ENCODE measurements at regions not wholly inside any gene's neighbourhood (a gene's known extent, or its start where the extent isn't known, plus 50 kb on each side); places are given as distances from the start of the nearest gene placed in this dataset.

DNA sequence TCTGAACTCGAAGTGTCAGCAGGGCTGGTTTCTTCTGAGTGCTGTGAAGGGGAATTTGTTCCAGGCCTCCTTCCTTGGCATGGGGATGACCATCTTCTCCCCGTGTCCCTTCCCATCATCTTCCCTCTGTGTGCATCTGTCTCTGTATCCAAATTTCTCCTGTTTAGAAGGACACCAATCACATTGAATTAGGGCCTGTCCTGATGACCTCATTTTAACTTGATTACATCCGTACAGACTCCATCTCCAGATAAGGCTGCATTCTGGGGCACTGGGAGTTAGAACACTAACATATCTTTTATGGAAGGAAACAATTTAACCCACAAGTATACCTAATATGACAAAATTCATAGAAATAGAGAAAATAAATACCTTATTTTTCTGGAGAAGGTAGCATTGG lies 76.8 kb upstream of the ANKRD1 start:
- no peak overlapping the region for H3K4me3 ChIP-seq
- H3K9me3 ChIP-seq: no peaks in the 10 kb centered on the region
- no peaks in the 10 kb centered on the region for H3K36me3 ChIP-seq
- no peak for DNase-seq (ENCODE audit: extremely low spot score in 2 of 2)
- H3K27me3 ChIP-seq: no peaks in the 10 kb centered on the region
- TF ChIP-seq POLR2A (IDR thresholded peaks at IDR 0.05): no peak
- TF ChIP-seq POLR2AphosphoS5 (IDR thresholded peaks at IDR 0.05; ENCODE audit: insufficient read depth in 1 of 2, low read depth in 1 of 2): no peak
- TF ChIP-seq, protein P1, sequence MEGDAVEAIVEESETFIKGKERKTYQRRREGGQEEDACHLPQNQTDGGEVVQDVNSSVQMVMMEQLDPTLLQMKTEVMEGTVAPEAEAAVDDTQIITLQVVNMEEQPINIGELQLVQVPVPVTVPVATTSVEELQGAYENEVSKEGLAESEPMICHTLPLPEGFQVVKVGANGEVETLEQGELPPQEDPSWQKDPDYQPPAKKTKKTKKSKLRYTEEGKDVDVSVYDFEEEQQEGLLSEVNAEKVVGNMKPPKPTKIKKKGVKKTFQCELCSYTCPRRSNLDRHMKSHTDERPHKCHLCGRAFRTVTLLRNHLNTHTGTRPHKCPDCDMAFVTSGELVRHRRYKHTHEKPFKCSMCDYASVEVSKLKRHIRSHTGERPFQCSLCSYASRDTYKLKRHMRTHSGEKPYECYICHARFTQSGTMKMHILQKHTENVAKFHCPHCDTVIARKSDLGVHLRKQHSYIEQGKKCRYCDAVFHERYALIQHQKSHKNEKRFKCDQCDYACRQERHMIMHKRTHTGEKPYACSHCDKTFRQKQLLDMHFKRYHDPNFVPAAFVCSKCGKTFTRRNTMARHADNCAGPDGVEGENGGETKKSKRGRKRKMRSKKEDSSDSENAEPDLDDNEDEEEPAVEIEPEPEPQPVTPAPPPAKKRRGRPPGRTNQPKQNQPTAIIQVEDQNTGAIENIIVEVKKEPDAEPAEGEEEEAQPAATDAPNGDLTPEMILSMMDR (IDR thresholded peaks at IDR 0.05): no peak
- H3K4me1 ChIP-seq: no peaks in the 10 kb centered on the region
- no peak overlapping the region for H3K27ac ChIP-seq
- intact Hi-C loops (cut with DNase I): no loop called here

DNA sequence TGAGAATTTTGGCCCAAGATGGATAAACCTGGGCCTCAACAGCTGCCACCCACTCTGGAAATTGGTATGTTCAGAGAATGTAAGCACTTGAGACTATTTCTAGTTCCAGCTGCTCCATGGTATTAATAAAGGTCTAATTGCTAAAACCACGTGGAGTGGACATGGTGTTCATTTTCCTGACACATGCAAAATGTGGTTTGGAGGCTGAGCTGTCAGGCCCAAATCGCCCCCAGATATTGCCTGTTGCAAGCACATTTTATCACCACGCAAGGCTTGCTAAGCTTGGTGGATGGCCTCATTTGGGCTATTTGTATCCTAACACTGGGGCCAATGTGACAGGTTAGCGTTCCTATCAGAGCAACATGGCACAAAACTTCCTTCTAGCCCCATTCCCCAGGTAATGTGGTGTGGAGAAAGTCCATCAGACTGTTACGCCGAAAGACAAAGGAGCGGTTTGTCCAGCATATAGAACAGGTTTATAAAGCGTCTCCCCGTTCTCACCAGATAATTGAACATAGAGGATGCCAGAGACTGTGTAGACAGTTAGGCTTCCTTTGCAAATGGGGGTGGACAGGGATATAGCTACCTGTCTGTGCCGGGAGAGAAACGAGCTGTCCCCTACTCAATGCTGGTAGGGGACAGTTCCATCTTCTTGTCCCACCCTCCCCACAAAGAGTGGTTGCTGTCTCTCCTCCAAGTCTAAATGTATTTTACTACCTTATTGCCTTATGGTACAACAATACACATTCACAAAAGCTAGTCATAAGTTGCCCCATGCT lies 78.0 kb upstream of the ANKRD1 start:
- no peak for TF ChIP-seq POLR2AphosphoS5 (IDR thresholded peaks at IDR 0.05; ENCODE audit: insufficient read depth in 1 of 2, low read depth in 1 of 2)
- TF ChIP-seq, protein P1 (IDR thresholded peaks at IDR 0.05): no peak
- TF ChIP-seq POLR2A (IDR thresholded peaks at IDR 0.05): no peak
- no peak overlapping the region for H3K27ac ChIP-seq
- H3K36me3 ChIP-seq: no peaks in the 10 kb centered on the region
- H3K9me3 ChIP-seq: no peaks in the 10 kb centered on the region
- H3K4me1 ChIP-seq: no peaks in the 10 kb centered on the region
- no peak overlapping the region for H3K4me3 ChIP-seq
- intact Hi-C loops (cut with DNase I): no loop called here
- DNase-seq (ENCODE audit: extremely low spot score in 2 of 2): no peak
- H3K27me3 ChIP-seq: no peaks in the 10 kb centered on the region

DNA sequence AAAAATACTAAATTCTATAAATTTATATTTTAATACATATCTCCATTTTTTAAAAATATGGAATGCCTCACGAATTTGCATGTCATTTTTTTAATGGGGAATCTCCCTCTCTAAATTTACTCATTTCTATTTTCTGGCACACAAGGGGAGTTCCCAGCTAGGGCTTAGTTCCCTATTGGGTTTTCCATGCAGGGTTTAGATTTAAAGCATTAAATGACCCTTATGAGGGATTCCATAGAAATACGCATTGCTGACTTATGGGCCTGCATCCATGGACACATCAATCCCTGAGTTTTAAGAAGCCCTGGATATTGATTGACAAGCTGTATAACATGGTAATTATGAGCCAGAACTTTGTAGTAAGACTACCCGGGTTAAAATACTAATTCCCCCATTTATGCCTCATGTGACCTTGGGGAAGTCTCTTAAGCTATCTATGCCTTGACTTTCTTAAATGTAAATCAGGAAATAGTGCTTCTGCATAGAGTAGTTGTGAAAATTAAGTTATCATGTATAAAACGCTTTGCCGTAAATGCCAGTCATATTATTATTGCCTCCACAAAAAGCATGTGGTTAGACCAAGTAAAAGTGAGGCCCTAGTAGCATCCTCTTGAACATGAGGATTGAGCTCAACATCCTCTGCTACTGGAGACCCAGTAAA lies 78.8 kb upstream of the ANKRD1 start:
- Histone ChIP-seq H3K36me3 (no peaks in the 10 kb centered on the region), H3K27me3 (no peaks in the 10 kb centered on the region), H3K9me3 (no peaks in the 10 kb centered on the region), H3K4me1 (no peaks in the 10 kb centered on the region), H3K4me3 (no peak overlapping the region), H3K27ac (no peak overlapping the region)
- no peak for TF ChIP-seq POLR2A (IDR thresholded peaks at IDR 0.05)
- TF ChIP-seq POLR2AphosphoS5 (IDR thresholded peaks at IDR 0.05; ENCODE audit: insufficient read depth in 1 of 2, low read depth in 1 of 2): no peak
- TF ChIP-seq, protein P1 (IDR thresholded peaks at IDR 0.05): no peak
- intact Hi-C loops (cut with DNase I): no loop called here
- no peak for DNase-seq (ENCODE audit: extremely low spot score in 2 of 2)

DNA sequence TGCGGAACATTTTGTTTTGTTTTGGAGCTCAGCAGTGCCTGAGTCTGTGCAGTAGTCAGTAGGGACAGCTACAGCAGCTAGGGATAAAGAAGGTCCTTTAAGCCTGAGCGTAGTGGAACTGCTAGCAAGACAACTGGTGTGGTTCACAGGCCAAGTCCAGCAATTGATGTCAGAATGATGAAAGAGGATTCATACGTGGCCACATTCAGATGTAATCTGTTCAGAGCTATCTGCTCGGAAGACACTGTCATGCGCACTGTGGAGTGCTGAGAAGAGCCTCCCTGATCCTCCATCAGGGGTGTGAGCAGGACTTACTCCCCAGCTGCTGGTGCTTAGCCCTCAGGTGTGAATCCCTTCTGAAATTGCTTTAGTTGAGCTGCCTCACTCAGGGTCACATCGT lies 79.6 kb upstream of the ANKRD1 start:
- no peak overlapping the region for H3K4me3 ChIP-seq
- no peak for DNase-seq (ENCODE audit: extremely low spot score in 2 of 2)
- H3K36me3 ChIP-seq: no peaks in the 10 kb centered on the region
- H3K4me1 ChIP-seq: no peaks in the 10 kb centered on the region
- H3K9me3 ChIP-seq: no peaks in the 10 kb centered on the region
- no peak for TF ChIP-seq POLR2A (IDR thresholded peaks at IDR 0.05)
- TF ChIP-seq, protein P1 (IDR thresholded peaks at IDR 0.05): no peak
- TF ChIP-seq POLR2AphosphoS5 (IDR thresholded peaks at IDR 0.05; ENCODE audit: insufficient read depth in 1 of 2, low read depth in 1 of 2): no peak
- no peak overlapping the region for H3K27ac ChIP-seq
- intact Hi-C loops (cut with DNase I): no loop called here
- H3K27me3 ChIP-seq: no peaks in the 10 kb centered on the region

DNA sequence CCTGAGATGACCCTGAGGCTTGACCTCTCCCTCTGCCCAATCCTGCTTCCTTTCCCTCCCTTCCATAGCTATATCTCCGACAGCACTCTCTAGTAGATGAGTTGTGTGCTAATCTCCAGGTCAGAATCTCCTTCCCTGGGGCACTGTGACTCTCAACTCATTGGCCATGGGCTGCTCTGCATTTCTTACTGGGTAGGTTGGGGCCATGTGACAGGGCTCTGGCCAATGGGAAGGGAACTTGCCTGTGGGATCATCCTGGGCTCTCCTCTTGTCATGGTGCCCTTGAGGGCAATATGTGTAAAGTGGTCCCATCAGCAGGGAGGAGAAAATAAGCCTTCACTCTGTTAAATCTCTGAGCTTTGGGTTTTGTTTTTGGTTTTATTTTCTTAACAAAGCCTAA lies 80.1 kb upstream of the ANKRD1 start:
- intact Hi-C loops (cut with DNase I): no loop called here
- Histone ChIP-seq H3K9me3 (no peaks in the 10 kb centered on the region), H3K27me3 (no peaks in the 10 kb centered on the region), H3K36me3 (no peaks in the 10 kb centered on the region), H3K27ac (no peak overlapping the region), H3K4me1 (no peaks in the 10 kb centered on the region), H3K4me3 (no peak overlapping the region)
- DNase-seq (ENCODE audit: extremely low spot score in 2 of 2): no peak
- no peak for TF ChIP-seq POLR2A (IDR thresholded peaks at IDR 0.05)
- TF ChIP-seq, protein P1 (IDR thresholded peaks at IDR 0.05): no peak
- TF ChIP-seq POLR2AphosphoS5 (IDR thresholded peaks at IDR 0.05; ENCODE audit: insufficient read depth in 1 of 2, low read depth in 1 of 2): no peak

All from vagina (tissue), 2 donors.